Activated T-cell treated with anti-CD3 and anti-CD28 coated beads for 1 hour (primary cell): ENCODE measurements at regions not wholly inside any gene's neighbourhood (a gene's known extent, or its start where the extent isn't known, plus 50 kb on each side); places are given as distances from the start of the nearest gene placed in this dataset.
"Not testable (repeated sequence)": the region's sequence is repeated elsewhere in the genome, so short reads cannot be mapped to it uniquely, and the experiment has no call there.

Experiments used
- DNase-seq: peaks from one replicate; pipeline ENCODE4 v3.0.0-alpha.2; 2020; ENCODE audit warnings: low read depth

GRCh38 chr13:24618011-24618955 lies 61.9 kb upstream of the ATP12A start:
- DNase-seq = peak; percentile 23

GRCh38 chr13:24619282-24619681 lies 60.9 kb upstream of the ATP12A start:
- DNase-seq = no peak

- not testable (repeated sequence) for DNase-seq
Observed at GRCh38 chr13:24622481-24623148, 57.6 kb upstream of the ATP12A start.

GRCh38 chr13:24623149-24623665 lies 57.0 kb upstream of the ATP12A start:
- DNase-seq = no peak

- DNase-seq = no peak
Observed at GRCh38 chr13:24624363-24624762, 55.8 kb upstream of the ATP12A start.

- DNase-seq = no peak
Observed at GRCh38 chr13:24624801-24625231, 55.4 kb upstream of the ATP12A start.

- DNase-seq = no peak
Observed at GRCh38 chr13:24625331-24625731, 54.9 kb upstream of the ATP12A start.

- DNase-seq = no peak
Observed at GRCh38 chr13:24625870-24626849, 54.0 kb upstream of the ATP12A start.

- DNase-seq = no peak
Observed at GRCh38 chr13:24627090-24627714, 53.0 kb upstream of the ATP12A start.

- DNase-seq = no peak
Observed at GRCh38 chr13:24627946-24628345, 52.3 kb upstream of the ATP12A start.

GRCh38 chr13:24629320-24629719 lies 50.9 kb upstream of the ATP12A start:
- no peak for DNase-seq

GRCh38 chr13:24630121-24630520 lies 50.1 kb upstream of the ATP12A start:
- no peak for DNase-seq
